H9 (cell line): ENCODE measurements at regions not wholly inside any gene's neighbourhood (a gene's known extent, or its start where the extent isn't known, plus 50 kb on each side); places are given as distances from the start of the nearest gene placed in this dataset.

Experiments
- DNase-seq: peaks from one replicate; pipeline ENCODE4 v3.0.0-alpha.2; 2017
- H2AFZ ChIP-seq: one replicate; pipeline ENCODE4 v1.6.1; 2013; ENCODE audit warnings: mild to moderate bottlenecking, low read length, control low read depth, moderate library complexity
- H2AK5ac ChIP-seq: 2 replicates; pipeline ENCODE4 v1.6.1; 2013; ENCODE audit warnings: low read length, control low read depth, mixed read lengths; ENCODE audit not compliant: insufficient read length
- H2BK120ac ChIP-seq: one replicate; pipeline ENCODE4 v1.6.1; 2013; ENCODE audit warnings: low read depth, mild to moderate bottlenecking, low read length, control low read depth, inconsistent platforms; ENCODE audit not compliant: poor library complexity, severe bottlenecking
- H2BK12ac ChIP-seq: 2 replicates; pipeline ENCODE4 v1.6.1; 2013; ENCODE audit warnings: low read length, control low read depth, mixed read lengths, low read depth; ENCODE audit not compliant: insufficient read length
- H2BK15ac ChIP-seq: 2 replicates; pipeline ENCODE4 v1.6.1; 2013; ENCODE audit warnings: low read depth, low read length, control low read depth
- H2BK20ac ChIP-seq: one replicate; pipeline ENCODE4 v1.6.1; 2013; ENCODE audit warnings: low read depth, mild to moderate bottlenecking, low read length, control low read depth, inconsistent platforms; ENCODE audit not compliant: poor library complexity, severe bottlenecking
- H2BK5ac ChIP-seq: 2 replicates; pipeline ENCODE4 v1.6.1; 2013; ENCODE audit warnings: low read length, control low read depth, mixed read lengths; ENCODE audit not compliant: insufficient read length
- H3K14ac ChIP-seq: 2 replicates; pipeline ENCODE4 v1.6.1; 2013; ENCODE audit warnings: low read length, control low read depth; ENCODE audit not compliant: insufficient read depth
- H3K18ac ChIP-seq: 2 replicates; pipeline ENCODE4 v1.6.1; 2013; ENCODE audit warnings: low read depth, mild to moderate bottlenecking, mixed read lengths, low read length, control low read depth; ENCODE audit not compliant: insufficient read length
- H3K23ac ChIP-seq: 2 replicates; pipeline ENCODE4 v1.6.1; 2013; ENCODE audit warnings: low read length, control low read depth, mixed read lengths, low read depth; ENCODE audit not compliant: insufficient read length
- H3K23me2 ChIP-seq: 2 replicates; pipeline ENCODE4 v1.6.1; 2013; ENCODE audit warnings: low read depth, mild to moderate bottlenecking, mixed read lengths, low read length, control low read depth; ENCODE audit not compliant: insufficient read length, poor library complexity, severe bottlenecking
- H3K27ac ChIP-seq: 2 replicates; pipeline ENCODE4 v1.5.1; 2013; ENCODE audit warnings: low read length, control low read depth, mixed read lengths, low read depth; ENCODE audit not compliant: insufficient read length
- H3K27me3 ChIP-seq: 2 replicates; pipeline ENCODE4 v1.6.1; 2013; ENCODE audit warnings: low read length, control low read depth, inconsistent platforms; ENCODE audit not compliant: insufficient read depth
- H3K4ac ChIP-seq: 2 replicates; pipeline ENCODE4 v1.6.1; 2013; ENCODE audit warnings: low read depth, mild to moderate bottlenecking, control low read depth, inconsistent platforms, low read length, moderate library complexity
- H3K4me1 ChIP-seq: 2 replicates; pipeline ENCODE4 v1.6.1; 2013; ENCODE audit warnings: low read length, control low read depth, inconsistent platforms; ENCODE audit not compliant: insufficient read depth
- H3K4me2 ChIP-seq: 2 replicates; pipeline ENCODE4 v1.6.1; 2013; ENCODE audit warnings: low read length, control low read depth, mixed read lengths; ENCODE audit not compliant: insufficient read length, insufficient read depth
- H3K56ac ChIP-seq: 2 replicates; pipeline ENCODE4 v1.6.1; 2013; ENCODE audit warnings: low read depth, mild to moderate bottlenecking, mixed read lengths, low read length, control low read depth; ENCODE audit not compliant: insufficient read length
- H3K79me1 ChIP-seq: 2 replicates; pipeline ENCODE4 v1.6.1; 2013; ENCODE audit warnings: low read depth, mild to moderate bottlenecking, moderate library complexity, low read length, control low read depth, inconsistent platforms; ENCODE audit not compliant: insufficient read depth, poor library complexity, severe bottlenecking
- H3K79me2 ChIP-seq: 2 replicates; pipeline ENCODE4 v1.6.1; 2013; ENCODE audit warnings: low read length, control low read depth, inconsistent platforms; ENCODE audit not compliant: insufficient read depth
- H3K9ac ChIP-seq: 2 replicates; pipeline ENCODE4 v1.6.1; 2013; ENCODE audit warnings: low read length, control low read depth, mixed read lengths; ENCODE audit not compliant: insufficient read length; ENCODE audit errors: extremely low read depth
- H3K9me3 ChIP-seq: one replicate; pipeline ENCODE4 v1.6.1; 2013; ENCODE audit warnings: low read depth, low read length, inconsistent platforms; ENCODE audit not compliant: control insufficient read depth
- H3T11ph ChIP-seq: one replicate; pipeline ENCODE4 v1.6.1; 2013; ENCODE audit warnings: mild to moderate bottlenecking, low read length, control low read depth, inconsistent platforms
- H4K20me1 ChIP-seq: one replicate; pipeline ENCODE4 v1.6.1; 2013; ENCODE audit not compliant: control insufficient read depth, insufficient read length, insufficient read depth
- H4K5ac ChIP-seq: 2 replicates; pipeline ENCODE4 v1.6.1; 2013; ENCODE audit warnings: low read depth, mild to moderate bottlenecking, mixed read lengths, low read length, control low read depth; ENCODE audit not compliant: insufficient read length
- H4K8ac ChIP-seq: replicated peaks from 2 replicates; pipeline ENCODE4 v1.6.1; 2013; ENCODE audit warnings: low read length, control low read depth, mixed read lengths, low read depth; ENCODE audit not compliant: insufficient read length
- H4K91ac ChIP-seq: 2 replicates; pipeline ENCODE4 v1.6.1; 2013; ENCODE audit warnings: low read depth, mild to moderate bottlenecking, moderate library complexity, mixed read lengths, low read length, control low read depth; ENCODE audit not compliant: insufficient read length
- H3K27ac Mint-ChIP-seq, 3 experiments: 2 replicates in 2 of 3; 3 replicates in 1 of 3; pipeline ENCODE4 v1.8.0; 2020 to 2021; ENCODE audit warnings: mixed read lengths in 3 of 3, mild to moderate bottlenecking in 1 of 3, moderate library complexity in 1 of 3
- H3K27me3 Mint-ChIP-seq: 2 replicates; pipeline ENCODE4 v1.8.0; 2021; ENCODE audit warnings: low read depth, mild to moderate bottlenecking, moderate library complexity, mixed read lengths
- H3K36me3 Mint-ChIP-seq, 3 experiments: 2 replicates in 2 of 3; 3 replicates in 1 of 3; pipeline ENCODE4 v1.8.0; 2020 to 2021; ENCODE audit warnings: low read depth in 3 of 3, mixed read lengths in 3 of 3; ENCODE audit not compliant: insufficient read depth in 1 of 3
- H3K4me1 Mint-ChIP-seq, 2 experiments: 2 replicates each; pipeline ENCODE4 v1.8.0; 2020; ENCODE audit warnings: mixed read lengths in 2 of 2
- H3K4me3 Mint-ChIP-seq, 2 experiments: 2 replicates in 1 of 2; 3 replicates in 1 of 2; pipeline ENCODE4 v1.8.0; 2020 to 2021; ENCODE audit warnings: mild to moderate bottlenecking in 2 of 2, mixed read lengths in 2 of 2, moderate library complexity in 1 of 2
- H3K9me3 Mint-ChIP-seq, 2 experiments: 2 replicates in 1 of 2; 3 replicates in 1 of 2; pipeline ENCODE4 v1.8.0; 2020; ENCODE audit warnings: mild to moderate bottlenecking in 2 of 2, mixed read lengths in 2 of 2, moderate library complexity in 1 of 2
- WGBS: extraction: QIAGEN DNeasy Blood & Tissue Kit; methylation state at CpG from one replicate; pipeline ENCODE4 v1.1.7; 2013; ENCODE audit warnings: missing lambda C conversion rate, low lambda C conversion rate, mixed read lengths; ENCODE audit not compliant: insufficient read length; ENCODE audit errors: extremely low coverage; 5-methylcytosine and 5-hydroxymethylcytosine counted together
- TF ChIP-seq, protein P1 (sequence below): fragments of 200-600 bp; sonication (generic); conservative IDR thresholded peaks from 3 replicates; pipeline ENCODE4 v1.8.0; 2021; ENCODE audit warnings: antibody characterized with exemption, mild to moderate bottlenecking

DNA sequence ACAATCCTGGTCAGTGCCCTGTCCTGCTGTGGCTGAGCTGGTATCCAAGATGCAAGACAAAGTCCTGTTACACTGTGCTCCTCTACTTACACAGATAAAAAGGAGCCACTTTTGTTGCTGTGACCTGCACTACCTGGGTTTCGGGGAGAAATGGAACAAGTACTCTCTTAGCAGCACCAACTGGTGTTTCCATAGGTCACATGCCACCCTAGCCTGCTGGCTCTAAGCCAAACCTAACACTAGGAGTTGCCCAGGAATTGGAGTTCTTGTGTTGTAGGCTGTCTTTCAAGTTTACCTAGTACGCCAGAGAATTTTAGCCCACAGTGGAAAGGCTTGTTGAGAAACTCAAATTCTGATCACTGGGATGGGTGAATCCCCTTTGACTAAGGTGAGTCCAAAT lies 727.4 kb downstream of the FAM133A start:
- no peak overlapping the region for H3K9ac ChIP-seq
- WGBS, result no CpG with 5 or more reads among the region's 2 CpGs
- no peaks in the 10 kb centered on the region for H3K27me3 Mint-ChIP-seq

More for the DNA sequence above, 727.4 kb downstream of the FAM133A start:
- H3K23ac ChIP-seq, result no peak overlapping the region
- DNase-seq, result no peak
- H3K56ac ChIP-seq, result no peak overlapping the region
- no peak overlapping the region for H4K5ac ChIP-seq
- H3K4me1 ChIP-seq, result no peaks in the 10 kb centered on the region
- H3T11ph ChIP-seq, result no peak overlapping the region
- no peak overlapping the region for H2BK15ac ChIP-seq
- H4K8ac ChIP-seq, result no peak overlapping the region
- H3K18ac ChIP-seq, result no peak overlapping the region
- H2BK20ac ChIP-seq, result no peak overlapping the region
- H2BK5ac ChIP-seq, result no peak overlapping the region
- H4K20me1 ChIP-seq, result no peaks in the 10 kb centered on the region
- H2AFZ ChIP-seq, result no peak overlapping the region
- no peak overlapping the region for H2BK12ac ChIP-seq
- no peaks in the 10 kb centered on the region for H3K27me3 ChIP-seq
- peaks cover 30 to 31% of the 10 kb centered on the region in 2 experiments for H3K9me3 Mint-ChIP-seq
- H3K4me3 Mint-ChIP-seq, result no peak overlapping the region
- H3K27ac ChIP-seq, result no peak overlapping the region
- H3K4ac ChIP-seq, result no peak overlapping the region
- H3K23me2 ChIP-seq, result no peaks in the 10 kb centered on the region
- H3K14ac ChIP-seq, result no peak overlapping the region
- no peak overlapping the region for H2AK5ac ChIP-seq
- H3K27ac Mint-ChIP-seq, result peak overlapping the region in 1 of 3 experiments; percentile 98; a peak in 3 of 7 replicates
- H3K79me2 ChIP-seq, result no peaks in the 10 kb centered on the region
- peaks cover 0 to 8% of the 10 kb centered on the region in 2 experiments; a peak in 3 of 4 replicates for H3K4me1 Mint-ChIP-seq
- no peak overlapping the region for H3K4me2 ChIP-seq
- H2BK120ac ChIP-seq, result no peak overlapping the region
- no peaks in the 10 kb centered on the region for H3K79me1 ChIP-seq
- H4K91ac ChIP-seq, result peak overlapping the region; percentile 48
- peaks cover 4% of the 10 kb centered on the region for H3K9me3 ChIP-seq
- H3K36me3 Mint-ChIP-seq, result peaks cover 13 to 58% (median 49%) of the 10 kb centered on the region in 3 experiments
- TF ChIP-seq, protein P1, sequence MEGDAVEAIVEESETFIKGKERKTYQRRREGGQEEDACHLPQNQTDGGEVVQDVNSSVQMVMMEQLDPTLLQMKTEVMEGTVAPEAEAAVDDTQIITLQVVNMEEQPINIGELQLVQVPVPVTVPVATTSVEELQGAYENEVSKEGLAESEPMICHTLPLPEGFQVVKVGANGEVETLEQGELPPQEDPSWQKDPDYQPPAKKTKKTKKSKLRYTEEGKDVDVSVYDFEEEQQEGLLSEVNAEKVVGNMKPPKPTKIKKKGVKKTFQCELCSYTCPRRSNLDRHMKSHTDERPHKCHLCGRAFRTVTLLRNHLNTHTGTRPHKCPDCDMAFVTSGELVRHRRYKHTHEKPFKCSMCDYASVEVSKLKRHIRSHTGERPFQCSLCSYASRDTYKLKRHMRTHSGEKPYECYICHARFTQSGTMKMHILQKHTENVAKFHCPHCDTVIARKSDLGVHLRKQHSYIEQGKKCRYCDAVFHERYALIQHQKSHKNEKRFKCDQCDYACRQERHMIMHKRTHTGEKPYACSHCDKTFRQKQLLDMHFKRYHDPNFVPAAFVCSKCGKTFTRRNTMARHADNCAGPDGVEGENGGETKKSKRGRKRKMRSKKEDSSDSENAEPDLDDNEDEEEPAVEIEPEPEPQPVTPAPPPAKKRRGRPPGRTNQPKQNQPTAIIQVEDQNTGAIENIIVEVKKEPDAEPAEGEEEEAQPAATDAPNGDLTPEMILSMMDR, result no peak
